ENCODE measurements at regions not wholly inside any gene's neighbourhood (a gene's known extent, or its start where the extent isn't known, plus 50 kb on each side); places are given as distances from the start of the nearest gene placed in this dataset.

DNA sequence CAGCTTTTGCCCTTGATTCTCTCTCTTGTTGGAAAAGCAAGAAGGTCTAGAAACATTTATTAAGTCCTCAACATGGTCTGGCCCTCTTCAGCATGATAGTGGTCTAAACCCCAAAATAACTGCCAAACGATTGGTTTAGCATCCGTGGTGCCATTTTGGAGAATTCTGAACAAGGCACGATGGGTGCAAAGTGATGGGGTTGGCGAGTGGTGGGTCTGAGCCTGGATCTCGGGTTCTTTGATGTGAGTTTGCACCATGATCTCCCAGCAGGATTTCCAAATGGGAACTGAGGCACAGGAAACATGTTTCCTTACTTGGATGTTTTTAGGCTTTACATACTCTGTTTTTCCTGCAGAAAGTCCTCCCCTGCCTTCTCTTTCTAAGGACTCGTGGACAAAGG lies 240.3 kb downstream of the MYCN start:
- DNase-seq = no peak

DNA sequence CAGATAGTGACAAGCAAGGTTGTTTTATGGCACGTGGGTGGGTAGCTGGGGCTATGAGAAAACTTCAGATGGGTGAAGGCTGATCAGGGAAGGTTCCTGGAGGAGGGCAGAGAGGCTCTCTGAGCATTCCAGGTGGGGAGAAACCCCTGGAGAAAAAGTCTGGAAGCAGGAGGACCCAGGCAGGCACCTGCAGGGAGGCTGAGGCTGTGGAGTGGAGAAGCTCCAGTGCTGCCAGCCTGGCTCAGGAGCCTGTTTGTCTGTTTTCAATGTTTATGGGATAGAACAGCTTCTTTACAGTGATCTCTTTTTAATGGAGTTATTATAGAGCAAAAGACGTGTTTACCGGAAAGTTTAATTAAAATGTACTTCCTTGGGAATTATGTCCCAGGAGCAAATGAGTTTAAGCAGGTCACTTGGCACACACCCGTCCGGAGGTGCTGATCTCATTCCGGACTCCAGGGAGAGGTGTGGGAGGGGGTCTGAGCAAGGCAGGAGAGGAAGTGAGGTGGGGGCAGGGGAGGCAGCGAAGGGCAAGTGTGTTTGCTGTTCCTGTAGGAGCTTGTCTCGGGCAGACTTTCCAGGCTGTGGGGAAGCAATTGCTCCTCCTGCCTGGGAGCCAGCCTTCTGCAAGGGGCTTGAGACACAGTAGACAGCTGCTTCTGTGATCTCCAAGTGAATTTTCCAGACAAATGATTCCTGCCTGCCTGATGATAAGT lies 239.5 kb downstream of the MYCN start:
- no peak for DNase-seq

DNA sequence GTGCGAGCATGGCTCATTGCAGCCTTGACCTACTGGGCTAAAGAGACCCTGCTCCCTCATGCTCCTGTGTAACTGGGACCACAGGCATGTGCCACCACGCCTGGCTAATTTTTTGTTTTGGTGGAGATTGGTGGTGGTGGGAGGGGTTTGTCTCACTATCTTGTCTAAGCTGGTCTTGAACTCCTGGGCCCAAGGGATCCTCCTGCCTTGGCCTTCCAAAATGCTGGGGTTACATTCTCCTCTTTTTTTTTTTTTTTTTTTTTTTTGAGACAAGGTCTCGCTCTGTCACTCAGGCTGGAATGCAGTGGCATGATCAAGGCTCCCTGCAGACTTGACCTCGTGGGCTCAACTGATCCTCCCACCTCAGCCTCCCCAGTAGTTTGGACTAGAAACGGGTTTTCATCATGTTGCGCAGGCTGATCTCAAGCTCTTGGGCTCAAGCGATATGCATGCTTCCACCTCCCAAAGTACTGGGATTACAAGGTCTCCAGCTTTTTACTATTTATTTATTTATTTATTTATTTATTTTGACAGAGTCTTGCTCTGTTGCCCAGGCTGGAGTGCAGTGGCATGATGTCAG lies 238.3 kb downstream of the MYCN start:
- no peak for DNase-seq

DNA sequence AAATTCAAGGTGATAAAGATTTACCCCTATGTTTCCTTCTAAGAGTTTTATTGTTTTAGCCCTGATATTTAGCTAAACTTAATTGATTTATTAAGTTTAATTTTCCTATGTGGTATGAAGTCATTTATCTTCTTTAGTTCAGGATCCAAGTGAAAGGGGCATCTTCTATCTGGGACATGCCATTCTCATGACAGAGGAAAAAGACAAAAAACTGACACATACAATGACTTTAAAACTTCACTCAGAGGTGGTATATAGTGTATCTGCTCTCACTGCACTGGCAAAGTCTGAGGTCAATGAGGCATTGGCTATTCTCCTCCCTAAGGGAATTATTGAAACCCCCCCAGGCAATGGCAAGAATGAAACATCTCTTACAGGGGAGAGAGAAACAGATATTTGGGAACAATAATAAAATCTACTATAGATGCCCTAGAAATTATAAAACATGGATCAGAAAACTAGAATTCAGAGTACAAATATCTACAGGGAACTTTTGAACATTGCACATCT lies 237.4 kb downstream of the MYCN start:
- no peak for DNase-seq

DNA sequence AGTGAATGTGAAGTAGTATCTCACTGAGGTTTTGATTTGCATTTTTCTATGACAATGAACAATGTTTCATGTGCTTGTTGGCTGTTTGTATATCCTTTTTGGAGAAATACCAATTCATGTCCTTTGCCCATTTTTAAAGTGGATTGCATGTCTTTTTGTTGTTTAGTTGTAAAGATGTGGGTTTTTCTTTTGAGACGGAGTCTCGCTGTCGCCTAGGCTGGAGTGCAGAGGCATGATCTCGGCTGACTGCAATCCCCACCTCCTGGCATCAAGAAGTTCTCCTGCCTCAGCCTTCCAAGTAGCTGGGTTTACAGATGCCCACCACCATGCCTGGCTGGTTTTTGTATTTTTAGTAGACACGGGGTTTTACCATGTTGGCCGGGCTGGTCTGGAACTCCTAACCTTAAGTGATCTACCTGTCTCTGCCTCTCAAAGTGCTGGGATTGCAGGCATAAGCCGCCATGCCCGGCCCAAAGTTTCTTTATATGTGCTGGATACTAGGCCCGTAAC lies 236.7 kb downstream of the MYCN start:
- no peak for DNase-seq

DNA sequence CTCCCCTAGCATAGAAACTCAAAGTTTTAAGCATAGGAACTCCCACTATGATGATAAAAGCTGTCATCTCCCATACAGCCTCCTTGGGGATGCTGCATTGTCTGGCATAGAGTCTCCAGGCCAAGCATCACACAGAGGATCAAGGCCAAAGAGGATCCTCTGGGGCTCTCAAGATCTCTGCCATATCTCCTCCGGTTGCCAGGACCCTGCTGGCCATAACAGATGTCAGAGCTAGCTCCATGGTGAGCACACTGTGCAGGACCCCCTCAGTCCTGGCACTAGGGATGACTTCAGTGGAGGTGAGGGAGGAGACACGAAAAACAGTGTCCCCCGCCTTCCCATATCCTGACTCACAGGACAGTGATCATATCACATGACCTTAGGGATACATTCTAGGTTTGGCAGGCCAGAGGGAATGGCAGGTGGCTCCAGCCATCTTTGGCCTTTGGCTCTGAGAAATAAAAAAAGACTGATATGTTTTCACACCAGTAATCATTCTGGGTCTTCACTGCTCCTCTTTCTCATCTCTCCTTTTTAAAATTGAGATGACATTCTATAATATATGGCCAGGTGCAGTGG lies 235.0 kb downstream of the MYCN start:
- DNase-seq = no peak

- no peak for DNase-seq
Measured at GRCh38 chr2:16174693-16175045, 234.3 kb downstream of the MYCN start.

DNA sequence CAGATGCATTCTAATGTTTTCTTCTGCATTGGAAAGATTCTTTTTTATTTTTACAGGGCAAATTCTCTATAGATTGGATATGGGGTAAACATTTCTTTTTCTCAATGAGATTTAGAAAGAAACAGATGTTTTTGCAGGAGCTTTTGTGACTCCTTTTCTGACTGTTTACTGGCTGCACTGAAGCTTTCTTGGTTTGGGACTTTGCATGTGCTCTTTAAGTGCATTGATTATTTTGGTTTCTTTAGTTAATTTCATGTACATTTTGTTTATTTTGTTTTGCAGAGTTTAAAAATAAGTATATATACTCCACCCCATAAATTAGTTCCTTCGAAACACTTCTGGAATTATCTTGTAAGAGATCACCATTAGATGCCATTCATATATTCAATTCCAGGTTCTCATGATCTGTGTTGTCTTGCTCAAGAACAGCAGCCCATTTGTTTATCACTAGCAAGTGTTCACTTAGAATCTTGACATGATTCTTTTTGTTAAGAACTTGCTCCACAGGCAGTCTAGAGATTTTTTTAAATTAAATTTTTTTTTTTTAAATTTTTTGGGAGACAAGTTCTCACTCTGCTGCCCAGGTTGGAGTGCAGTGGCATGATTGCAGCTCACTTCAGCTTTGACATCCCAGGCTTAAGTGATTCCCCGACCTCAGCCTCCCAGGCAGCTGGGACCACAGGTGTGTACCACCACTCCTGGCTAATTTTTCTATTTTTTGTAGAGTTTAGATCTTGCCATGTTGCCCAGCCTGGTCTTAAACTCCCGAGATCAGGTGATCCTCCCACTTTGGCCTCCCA lies 233.7 kb downstream of the MYCN start:
- no peak for DNase-seq

- no peak for DNase-seq
Measured at GRCh38 chr2:16172324-16173175, 232.2 kb downstream of the MYCN start.

GRCh38 chr2:16171425-16171920 lies 231.1 kb downstream of the MYCN start:
- DNase-seq = no peak

GRCh38 chr2:16170675-16171424 lies 230.5 kb downstream of the MYCN start:
- DNase-seq = no peak

- no peak for DNase-seq
Measured at GRCh38 chr2:16169381-16169960, 229.1 kb downstream of the MYCN start.

DNA sequence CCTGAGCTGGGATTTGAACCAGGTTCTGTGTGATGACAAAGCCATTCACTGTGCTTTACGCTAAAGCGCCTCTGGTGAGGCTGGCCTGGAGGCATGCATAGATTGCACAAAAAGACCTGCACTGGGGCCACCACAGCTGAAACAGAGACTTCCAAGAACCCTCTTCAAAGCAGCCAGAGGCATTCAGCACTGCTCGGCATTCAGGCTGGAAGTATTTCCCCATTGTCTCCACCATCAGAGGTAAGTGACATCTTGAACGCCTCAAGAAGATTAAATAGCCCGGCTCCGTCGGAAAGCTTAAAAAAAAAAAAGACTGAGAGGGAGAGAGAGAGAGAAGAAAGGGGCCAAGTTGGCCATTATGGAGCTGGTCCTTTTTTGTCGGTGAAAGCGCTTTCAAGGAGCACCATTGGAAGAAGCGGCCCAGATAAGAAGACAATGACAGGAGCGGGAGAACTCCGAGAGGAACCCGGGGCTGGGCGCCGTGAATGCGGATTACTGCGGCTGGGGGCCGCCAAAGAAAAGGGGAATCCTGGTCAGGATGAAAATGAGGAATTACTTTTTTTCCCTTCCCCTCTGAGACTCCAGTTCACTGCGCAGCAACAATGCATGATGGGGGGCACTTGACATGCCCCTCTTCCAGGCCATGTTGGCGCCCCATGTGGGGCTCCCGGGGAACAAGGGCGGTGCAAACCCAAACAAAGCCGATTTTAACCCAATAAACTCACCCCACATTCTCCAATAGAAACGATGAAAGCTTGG lies 228.3 kb downstream of the MYCN start:
- no peak for DNase-seq

- DNase-seq = no peak
Measured at GRCh38 chr2:16167870-16168426, 227.6 kb downstream of the MYCN start.

GRCh38 chr2:16167451-16167861 lies 227.1 kb downstream of the MYCN start:
- DNase-seq = no peak

- DNase-seq = no peak
Measured at GRCh38 chr2:16166327-16166981, 226.1 kb downstream of the MYCN start.

- no peak for DNase-seq
Measured at GRCh38 chr2:16165518-16166326, 225.4 kb downstream of the MYCN start.

DNA sequence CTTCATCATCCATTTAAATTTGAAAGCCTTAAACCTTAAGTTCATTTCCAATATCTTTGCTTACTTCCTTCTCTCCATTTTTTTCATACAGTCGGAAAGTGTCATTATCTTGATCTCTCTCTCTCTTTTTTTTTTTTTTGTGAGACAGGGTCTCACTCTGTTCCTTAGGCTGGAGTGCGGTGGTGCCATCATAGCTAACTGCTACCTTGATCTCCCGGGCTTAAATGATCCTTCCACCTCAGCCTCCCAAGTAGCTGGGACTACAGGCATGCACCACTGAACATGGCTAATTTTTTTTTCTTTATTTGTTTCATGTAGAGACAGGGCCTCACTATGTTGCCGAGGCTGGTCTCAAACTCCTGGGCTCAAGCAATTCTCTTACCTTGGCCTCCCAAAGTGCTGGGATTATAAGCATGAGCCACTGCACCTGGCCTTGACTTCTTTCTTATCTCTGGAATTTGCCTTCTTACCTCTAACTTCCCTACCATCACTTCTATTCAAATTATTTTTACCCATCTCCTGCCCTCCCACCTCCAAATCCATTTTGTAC lies 222.2 kb downstream of the MYCN start:
- DNase-seq = no peak

Data from activated CD4-positive, alpha-beta T cell treated with anti-CD3 and anti-CD28 coated beads for 4 hours (primary cell).